Breast epithelium (tissue), 3 donors: ENCODE measurements at regions not wholly inside any gene's neighbourhood (a gene's known extent, or its start where the extent isn't known, plus 50 kb on each side); places are given as distances from the start of the nearest gene placed in this dataset.

Source experiments
- CTCF ChIP-seq, 3 donors: fragments of 450-650 bp; IDR thresholded peaks; one replicate each; pipeline ENCODE4 v1.5.1; 2016 to 2017; ENCODE audit warnings: antibody characterized with exemption in 3 of 3, mild to moderate bottlenecking in 3 of 3, moderate library complexity in 3 of 3
- POLR2A ChIP-seq: fragments of 450-650 bp; IDR thresholded peaks from one replicate; pipeline ENCODE4 v1.6.1; 2016; ENCODE audit warnings: antibody characterized with exemption, mild to moderate bottlenecking, moderate library complexity
- POLR2AphosphoS5 ChIP-seq, 3 donors: sonication (generic); formaldehyde crosslinking; IDR thresholded peaks; one replicate each; pipeline ENCODE4 v1.6.1; 2017; ENCODE audit warnings: antibody characterized with exemption in 3 of 3

GRCh38 chr6:163679012-163679660, 264.6 kb downstream of the QKI start:
- TF ChIP-seq CTCF (IDR thresholded peaks at IDR 0.05) (no peak), POLR2AphosphoS5 (IDR thresholded peaks at IDR 0.05) (no peak), POLR2A (no peak)
